ENCODE measurements at regions not wholly inside any gene's neighbourhood (a gene's known extent, or its start where the extent isn't known, plus 50 kb on each side); places are given as distances from the start of the nearest gene placed in this dataset.

GRCh38 chr20:57866250-57867106 lies 156.7 kb upstream of the PMEPA1 start:
- WGBS (ENCODE audit: extremely low coverage, insufficient coverage, insufficient read length), result no CpG with 5 or more reads among the region's 6 CpGs
- Histone ChIP-seq H3K4me1 (ENCODE audit: control insufficient read depth in 1 of 2, insufficient read depth in 2 of 2, low read length in 2 of 2) (no peaks in the 10 kb centered on the region), H4K12ac (ENCODE audit: low read depth, low read length) (no peak overlapping the region), H2AK5ac (ENCODE audit: low read length) (no peak overlapping the region), H2BK5ac (ENCODE audit: low read depth, low read length, poor library complexity) (no peak overlapping the region), H2BK12ac (ENCODE audit: low read length) (no peak overlapping the region), H3K18ac (ENCODE audit: low read length) (no peak overlapping the region), H3K79me2 (ENCODE audit: control insufficient read depth, insufficient read depth, low read length, poor library complexity) (no peaks in the 10 kb centered on the region), H3K79me1 (ENCODE audit: low read length) (no peaks in the 10 kb centered on the region), H3K23ac (ENCODE audit: low read length) (no peak overlapping the region), H3K4ac (ENCODE audit: low read depth, low read length) (no peak overlapping the region), H2AFZ (ENCODE audit: insufficient read depth, low read length, poor library complexity) (no peak overlapping the region), H3K9me3 (ENCODE audit: insufficient read depth, low read depth, low read length) (no peaks in the 10 kb centered on the region), H3K36me3 (ENCODE audit: control insufficient read depth in 1 of 2, insufficient read depth in 2 of 2, low read length in 2 of 2) (no peaks in the 10 kb centered on the region), H3K9ac (ENCODE audit: low read length) (no peak overlapping the region), H3K4me2 (ENCODE audit: low read length) (peak overlapping the region; percentile 7), H3K14ac (ENCODE audit: low read length) (no peak overlapping the region), H4K91ac (ENCODE audit: low read depth, low read length) (no peak overlapping the region), H4K8ac (ENCODE audit: low read depth, low read length) (no peak overlapping the region), H3K4me3 (ENCODE audit: low read depth, low read length) (no peak overlapping the region), H3K27ac (ENCODE audit: low read depth, low read length) (no peak overlapping the region), H3K27me3 (ENCODE audit: insufficient read depth, low read length) (peaks cover 2% of the 10 kb centered on the region), H2BK120ac (ENCODE audit: insufficient read depth, low read length, poor library complexity) (no peak overlapping the region)
- DNase-seq, result no peak

GRCh38 chr20:57865266-57865665 lies 155.5 kb upstream of the PMEPA1 start:
- no peak overlapping the region for H4K91ac ChIP-seq (ENCODE audit: low read depth, low read length)
- H3K4me1 ChIP-seq (ENCODE audit: control insufficient read depth in 1 of 2, insufficient read depth in 2 of 2, low read length in 2 of 2), result no peaks in the 10 kb centered on the region
- H3K9ac ChIP-seq (ENCODE audit: low read length), result no peak overlapping the region
- H3K14ac ChIP-seq (ENCODE audit: low read length), result no peak overlapping the region
- H2BK5ac ChIP-seq (ENCODE audit: low read depth, low read length, poor library complexity), result no peak overlapping the region
- H3K27me3 ChIP-seq (ENCODE audit: insufficient read depth, low read length), result peaks cover 2% of the 10 kb centered on the region
- no peak overlapping the region for H2AFZ ChIP-seq (ENCODE audit: insufficient read depth, low read length, poor library complexity)
- H4K12ac ChIP-seq (ENCODE audit: low read depth, low read length), result no peak overlapping the region
- WGBS (ENCODE audit: extremely low coverage, insufficient coverage, insufficient read length), result no CpG with 5 or more reads among the region's 2 CpGs
- no peak overlapping the region for H4K8ac ChIP-seq (ENCODE audit: low read depth, low read length)
- no peaks in the 10 kb centered on the region for H3K79me2 ChIP-seq (ENCODE audit: control insufficient read depth, insufficient read depth, low read length, poor library complexity)
- H3K23ac ChIP-seq (ENCODE audit: low read length), result no peak overlapping the region
- no peak overlapping the region for H2BK120ac ChIP-seq (ENCODE audit: insufficient read depth, low read length, poor library complexity)
- H3K4me2 ChIP-seq (ENCODE audit: low read length), result no peak overlapping the region
- H3K4me3 ChIP-seq (ENCODE audit: low read depth, low read length), result no peak overlapping the region
- no peak overlapping the region for H3K4ac ChIP-seq (ENCODE audit: low read depth, low read length)
- H3K9me3 ChIP-seq (ENCODE audit: insufficient read depth, low read depth, low read length), result no peaks in the 10 kb centered on the region
- H3K18ac ChIP-seq (ENCODE audit: low read length), result no peak overlapping the region
- no peak overlapping the region for H3K27ac ChIP-seq (ENCODE audit: low read depth, low read length)
- H3K36me3 ChIP-seq (ENCODE audit: control insufficient read depth in 1 of 2, insufficient read depth in 2 of 2, low read length in 2 of 2), result no peaks in the 10 kb centered on the region
- no peak for DNase-seq
- no peak overlapping the region for H2BK12ac ChIP-seq (ENCODE audit: low read length)
- H2AK5ac ChIP-seq (ENCODE audit: low read length), result no peak overlapping the region
- no peaks in the 10 kb centered on the region for H3K79me1 ChIP-seq (ENCODE audit: low read length)

GRCh38 chr20:57860576-57860975 lies 150.8 kb upstream of the PMEPA1 start:
- Histone ChIP-seq H2BK5ac (ENCODE audit: low read depth, low read length, poor library complexity) (no peak overlapping the region), H2BK12ac (ENCODE audit: low read length) (no peak overlapping the region), H2BK120ac (ENCODE audit: insufficient read depth, low read length, poor library complexity) (no peak overlapping the region), H2AK5ac (ENCODE audit: low read length) (no peak overlapping the region), H2AFZ (ENCODE audit: insufficient read depth, low read length, poor library complexity) (no peak overlapping the region), H3K4me1 (ENCODE audit: control insufficient read depth in 1 of 2, insufficient read depth in 2 of 2, low read length in 2 of 2) (no peaks in the 10 kb centered on the region), H3K27ac (ENCODE audit: low read depth, low read length) (no peak overlapping the region), H3K79me2 (ENCODE audit: control insufficient read depth, insufficient read depth, low read length, poor library complexity) (no peaks in the 10 kb centered on the region), H3K4me2 (ENCODE audit: low read length) (no peak overlapping the region), H4K8ac (ENCODE audit: low read depth, low read length) (no peak overlapping the region), H3K4me3 (ENCODE audit: low read depth, low read length) (no peak overlapping the region), H3K79me1 (ENCODE audit: low read length) (no peaks in the 10 kb centered on the region), H3K23ac (ENCODE audit: low read length) (no peak overlapping the region), H3K14ac (ENCODE audit: low read length) (no peak overlapping the region), H3K18ac (ENCODE audit: low read length) (no peak overlapping the region), H4K91ac (ENCODE audit: low read depth, low read length) (no peak overlapping the region), H3K27me3 (ENCODE audit: insufficient read depth, low read length) (peaks cover 2% of the 10 kb centered on the region), H3K36me3 (ENCODE audit: control insufficient read depth in 1 of 2, insufficient read depth in 2 of 2, low read length in 2 of 2) (no peaks in the 10 kb centered on the region), H3K9ac (ENCODE audit: low read length) (no peak overlapping the region), H3K9me3 (ENCODE audit: insufficient read depth, low read depth, low read length) (no peaks in the 10 kb centered on the region), H4K12ac (ENCODE audit: low read depth, low read length) (no peak overlapping the region), H3K4ac (ENCODE audit: low read depth, low read length) (no peak overlapping the region)
- no peak for DNase-seq
- WGBS (ENCODE audit: extremely low coverage, insufficient coverage, insufficient read length), result no CpG with 5 or more reads among the region's 6 CpGs

GRCh38 chr20:57857969-57858368 lies 148.2 kb upstream of the PMEPA1 start:
- H3K4me3 ChIP-seq (ENCODE audit: low read depth, low read length), result no peak overlapping the region
- H3K36me3 ChIP-seq (ENCODE audit: control insufficient read depth in 1 of 2, insufficient read depth in 2 of 2, low read length in 2 of 2), result no peaks in the 10 kb centered on the region
- H3K4ac ChIP-seq (ENCODE audit: low read depth, low read length), result no peak overlapping the region
- no peak overlapping the region for H4K91ac ChIP-seq (ENCODE audit: low read depth, low read length)
- no peak overlapping the region for H3K4me2 ChIP-seq (ENCODE audit: low read length)
- H4K8ac ChIP-seq (ENCODE audit: low read depth, low read length), result no peak overlapping the region
- peak in 1 of 2 donors; percentile 3 for DNase-seq
- no peaks in the 10 kb centered on the region for H3K79me1 ChIP-seq (ENCODE audit: low read length)
- no peak overlapping the region for H2AFZ ChIP-seq (ENCODE audit: insufficient read depth, low read length, poor library complexity)
- H2AK5ac ChIP-seq (ENCODE audit: low read length), result no peak overlapping the region
- no peak overlapping the region for H3K14ac ChIP-seq (ENCODE audit: low read length)
- H3K27me3 ChIP-seq (ENCODE audit: insufficient read depth, low read length), result peaks cover 2% of the 10 kb centered on the region
- no peak overlapping the region for H4K12ac ChIP-seq (ENCODE audit: low read depth, low read length)
- H3K18ac ChIP-seq (ENCODE audit: low read length), result no peak overlapping the region
- WGBS (ENCODE audit: extremely low coverage, insufficient coverage, insufficient read length), result no CpG with 5 or more reads among the region's 2 CpGs
- no peaks in the 10 kb centered on the region for H3K79me2 ChIP-seq (ENCODE audit: control insufficient read depth, insufficient read depth, low read length, poor library complexity)
- H2BK5ac ChIP-seq (ENCODE audit: low read depth, low read length, poor library complexity), result no peak overlapping the region
- no peak overlapping the region for H3K23ac ChIP-seq (ENCODE audit: low read length)
- no peaks in the 10 kb centered on the region for H3K9me3 ChIP-seq (ENCODE audit: insufficient read depth, low read depth, low read length)
- no peak overlapping the region for H3K9ac ChIP-seq (ENCODE audit: low read length)
- H3K4me1 ChIP-seq (ENCODE audit: control insufficient read depth in 1 of 2, insufficient read depth in 2 of 2, low read length in 2 of 2), result no peaks in the 10 kb centered on the region
- no peak overlapping the region for H2BK12ac ChIP-seq (ENCODE audit: low read length)
- no peak overlapping the region for H3K27ac ChIP-seq (ENCODE audit: low read depth, low read length)
- H2BK120ac ChIP-seq (ENCODE audit: insufficient read depth, low read length, poor library complexity), result no peak overlapping the region
